ENCODE measurements at regions not wholly inside any gene's neighbourhood (a gene's known extent, or its start where the extent isn't known, plus 50 kb on each side); places are given as distances from the start of the nearest gene placed in this dataset.

DNA sequence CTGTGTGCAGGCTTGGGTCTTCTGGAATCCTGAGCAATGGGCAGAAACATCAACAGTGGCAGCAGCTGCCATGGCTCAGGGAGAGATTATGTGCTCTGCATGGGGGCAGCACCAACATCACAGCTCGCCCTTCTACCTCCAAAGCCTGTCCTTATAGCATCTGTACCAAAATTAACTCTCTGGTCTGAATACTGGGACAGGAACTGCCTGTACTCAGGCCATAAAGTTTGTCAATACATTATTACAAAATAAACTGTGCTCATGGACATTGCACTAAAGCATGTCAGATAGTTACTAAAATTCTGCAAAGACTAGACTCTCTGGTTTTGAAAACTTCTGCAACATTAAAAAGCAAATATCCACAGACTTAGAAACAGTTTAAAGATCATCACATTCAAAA is 91.6 kb downstream of the ZC3H11B start (continued):
- TF ChIP-seq FOSL1 (IDR thresholded peaks at IDR 0.05; ENCODE audit: insufficient read depth, low read depth, low read length), result no peak
- TF ChIP-seq, protein P1, sequence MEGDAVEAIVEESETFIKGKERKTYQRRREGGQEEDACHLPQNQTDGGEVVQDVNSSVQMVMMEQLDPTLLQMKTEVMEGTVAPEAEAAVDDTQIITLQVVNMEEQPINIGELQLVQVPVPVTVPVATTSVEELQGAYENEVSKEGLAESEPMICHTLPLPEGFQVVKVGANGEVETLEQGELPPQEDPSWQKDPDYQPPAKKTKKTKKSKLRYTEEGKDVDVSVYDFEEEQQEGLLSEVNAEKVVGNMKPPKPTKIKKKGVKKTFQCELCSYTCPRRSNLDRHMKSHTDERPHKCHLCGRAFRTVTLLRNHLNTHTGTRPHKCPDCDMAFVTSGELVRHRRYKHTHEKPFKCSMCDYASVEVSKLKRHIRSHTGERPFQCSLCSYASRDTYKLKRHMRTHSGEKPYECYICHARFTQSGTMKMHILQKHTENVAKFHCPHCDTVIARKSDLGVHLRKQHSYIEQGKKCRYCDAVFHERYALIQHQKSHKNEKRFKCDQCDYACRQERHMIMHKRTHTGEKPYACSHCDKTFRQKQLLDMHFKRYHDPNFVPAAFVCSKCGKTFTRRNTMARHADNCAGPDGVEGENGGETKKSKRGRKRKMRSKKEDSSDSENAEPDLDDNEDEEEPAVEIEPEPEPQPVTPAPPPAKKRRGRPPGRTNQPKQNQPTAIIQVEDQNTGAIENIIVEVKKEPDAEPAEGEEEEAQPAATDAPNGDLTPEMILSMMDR (IDR thresholded peaks at IDR 0.05; ENCODE audit: control extremely low read depth in 1 of 3, insufficient read depth in 1 of 3, low read depth in 1 of 3, low read length in 3 of 3), result no peak
- TF ChIP-seq CBX5 (IDR thresholded peaks at IDR 0.05; ENCODE audit: low read depth, low read length), result no peak
- no peak for TF ChIP-seq NRF1 (IDR thresholded peaks at IDR 0.05; ENCODE audit: low read depth, low read length)
